K562 (cell line): ENCODE measurements at regions not wholly inside any gene's neighbourhood (a gene's known extent, or its start where the extent isn't known, plus 50 kb on each side); places are given as distances from the start of the nearest gene placed in this dataset.

ENCODE experiments used
- ATAC-seq: fragments of 200-7000 bp; cut with Tn5 transposase; 3 replicates; pipeline ENCODE4 v1.9.1; 2020; ENCODE audit warnings: moderate library complexity
- BruUV-seq: library from RNA; stranded (reverse); fragments of 400-500 nt; replicated peaks from 2 replicates; lab custom pipeline; 2021; lab: Mats Ljungman, UMichigan
- CTCF ChIA-PET: fragments of 300-600 bp; formaldehyde crosslinking; extraction: SDS; loops from one replicate; lab custom pipeline; 2021; ENCODE audit warnings: low intra/inter-chr PET ratio; lab: Yijun Ruan, JAX
- POLR2A ChIA-PET: fragments of 300-600, 350-650 bp; sonication (Branson Sonifier 250); formaldehyde crosslinking; extraction: SDS; loops from one replicate; lab custom pipeline; 2021; ENCODE audit warnings: antibody characterized with exemption, inconsistent platforms; lab: Yijun Ruan, JAX
- DNase-seq, 4 experiments: peaks; one replicate each; pipeline versions ENCODE4 v3.0.0 to v3.0.0-alpha.2; 2011 to 2018; ENCODE audit warnings: low spot score in 3 of 4, mixed read lengths in 3 of 4; ENCODE audit errors: extremely low read depth in 1 of 4
- FAIRE-seq: peaks from 2 replicates; lab custom pipeline; 2011; peaks lifted over from hg19 to GRCh38; lab: Jason Lieb, UNC
- H2AFZ ChIP-seq: 2 replicates; pipeline ENCODE4 v1.6.0; 2011; ENCODE audit warnings: low read depth, low read length, control low read depth, inconsistent platforms
- H3K27ac ChIP-seq: fragments of 200-600 bp; 3 replicates; pipeline ENCODE4 v1.8.0; 2011; ENCODE audit warnings: low read depth, mild to moderate bottlenecking, control low read depth, inconsistent platforms, low read length, moderate library complexity, mixed read lengths; ENCODE audit errors: extremely low read depth
- H3K27me3 ChIP-seq, 2 experiments: fragments of 300-600 bp in 1 of 2; 2 replicates in 1 of 2; 3 replicates in 1 of 2; pipeline versions ENCODE4 v1.6.0 to v1.8.0; 2011; ENCODE audit warnings: inconsistent platforms in 2 of 2, low read length in 2 of 2, mild to moderate bottlenecking in 1 of 2, mixed read lengths in 1 of 2, moderate library complexity in 1 of 2; ENCODE audit not compliant: control insufficient read depth in 2 of 2, insufficient read depth in 2 of 2
- H3K36me3 ChIP-seq: fragments of 300-600 bp; 3 replicates; pipeline ENCODE4 v1.8.0; 2011; ENCODE audit warnings: mild to moderate bottlenecking, low read length, inconsistent platforms; ENCODE audit not compliant: control insufficient read depth, insufficient read depth
- H3K4me1 ChIP-seq, 2 experiments: fragments of 200-600 bp in 1 of 2; replicated peaks in 1 of 2; 2 replicates in 1 of 2; 3 replicates in 1 of 2; pipeline versions ENCODE4 v1.5.1 to v1.8.0; 2011; ENCODE audit warnings: inconsistent platforms in 2 of 2, low read length in 2 of 2, mild to moderate bottlenecking in 1 of 2, mixed read lengths in 1 of 2, moderate library complexity in 1 of 2; ENCODE audit not compliant: control insufficient read depth in 2 of 2, insufficient read depth in 2 of 2
- H3K4me2 ChIP-seq: 2 replicates; pipeline ENCODE4 v1.6.1; 2011; ENCODE audit warnings: low read length, control low read depth, inconsistent platforms, mixed read lengths; ENCODE audit not compliant: insufficient read depth
- H3K4me3 ChIP-seq: fragments of 200-600 bp; sonication (generic), shearing (Covaris generic); 2 replicates; pipeline ENCODE4 v1.5.1; 2016; ENCODE audit warnings: control low read depth, inconsistent platforms
- H3K79me2 ChIP-seq: fragments of 200-600 bp; 3 replicates; pipeline ENCODE4 v1.8.0; 2011; ENCODE audit warnings: low read length, inconsistent platforms; ENCODE audit not compliant: control insufficient read depth, insufficient read depth
- H3K9ac ChIP-seq, 2 experiments: 2 replicates each; pipeline versions ENCODE4 v1.6.0 to v1.6.1; 2011; ENCODE audit warnings: low read depth in 2 of 2, low read length in 2 of 2, control low read depth in 1 of 2, inconsistent platforms in 1 of 2, mild to moderate bottlenecking in 1 of 2, mixed read lengths in 1 of 2; ENCODE audit not compliant: insufficient read depth in 1 of 2
- H3K9me1 ChIP-seq: one replicate; pipeline ENCODE4 v1.6.0; 2011; ENCODE audit warnings: inconsistent platforms, mild to moderate bottlenecking, low read length, moderate library complexity; ENCODE audit not compliant: control insufficient read depth, insufficient read depth
- H3K9me3 ChIP-seq: replicated peaks from 2 replicates; pipeline ENCODE4 v1.5.1; 2011; ENCODE audit warnings: low read depth, low read length, inconsistent platforms; ENCODE audit not compliant: control insufficient read depth, insufficient read depth
- H4K20me1 ChIP-seq: replicated peaks from 2 replicates; pipeline ENCODE4 v1.6.1; 2011; ENCODE audit warnings: low read length, inconsistent platforms, mixed read lengths; ENCODE audit not compliant: control insufficient read depth, insufficient read depth
- CEBPG ChIP-seq, 3 experiments: fragments of 200-800 bp in 1 of 3; sonication (Bioruptor generic) in 1 of 3; sonication (generic) in 1 of 3; formaldehyde crosslinking in 1 of 3; IDR thresholded peaks in 2 of 3; conservative IDR thresholded peaks in 1 of 3; 2 replicates each; pipeline versions ENCODE4 v1.6.1 to v1.8.0; 2016 to 2022; ENCODE audit warnings: missing compliant biosample characterization in 2 of 3, missing genetic modification characterization in 2 of 3, mild to moderate bottlenecking in 1 of 3, missing genetic modification reagents in 1 of 3
- CREM ChIP-seq: IDR thresholded peaks from 2 replicates; pipeline ENCODE4 v1.6.1; 2014; ENCODE audit warnings: antibody characterized with exemption, low read depth
- HCFC1 ChIP-seq: IDR thresholded peaks from 2 replicates; pipeline ENCODE4 v1.6.1; 2012; ENCODE audit warnings: low read depth, low read length, improper control_type of control experiment
- HDAC2 ChIP-seq: fragments of 450-650 bp; IDR thresholded peaks from 2 replicates; pipeline ENCODE4 v1.6.1; 2016; ENCODE audit warnings: mild to moderate bottlenecking
- KDM4B ChIP-seq, 2 experiments: fragments of 450-650 bp in 1 of 2; sonication (generic) in 1 of 2; IDR thresholded peaks; 2 replicates each; pipeline ENCODE4 v1.6.1; 2016 to 2017; ENCODE audit warnings: borderline replicate concordance in 2 of 2, antibody characterized with exemption in 1 of 2, low read depth in 1 of 2, mild to moderate bottlenecking in 1 of 2
- KDM5B ChIP-seq: fragments of 200-600 bp; sonication (generic); IDR thresholded peaks from 2 replicates; pipeline ENCODE4 v1.6.1; 2012; ENCODE audit warnings: low read depth, mild to moderate bottlenecking, moderate library complexity, low read length, control low read depth, inconsistent platforms; ENCODE audit not compliant: insufficient replicate concordance
- STAG1 ChIP-seq: sonication (generic); formaldehyde crosslinking; IDR thresholded peaks from 2 replicates; pipeline ENCODE4 v1.5.0; 2020; ENCODE audit warnings: missing genetic modification reagents, borderline replicate concordance
- TAL1 ChIP-seq: fragments of 450-650 bp; IDR thresholded peaks from 2 replicates; pipeline ENCODE4 v1.6.1; 2016; ENCODE audit warnings: mild to moderate bottlenecking
- TCF7L2 ChIP-seq: fragments of 150-350 bp; IDR thresholded peaks from 2 replicates; pipeline ENCODE4 v1.6.1; 2016; ENCODE audit warnings: low read depth, mild to moderate bottlenecking, low read length, moderate library complexity
- ZNF384 ChIP-seq: IDR thresholded peaks from 2 replicates; pipeline ENCODE4 v1.6.1; 2012; ENCODE audit warnings: low read depth, low read length, improper control_type of control experiment
- ZNF395 ChIP-seq: fragments of 200-800 bp; sonication (Bioruptor generic); IDR thresholded peaks from 2 replicates; pipeline ENCODE4 v1.6.1; 2017; ENCODE audit warnings: missing genetic modification characterization, missing compliant biosample characterization
- ZSCAN29 ChIP-seq: fragments of 450-650 bp; IDR thresholded peaks from 2 replicates; pipeline ENCODE4 v1.6.1; 2017
- WGBS: fragments of 100-300 bp; shearing (Covaris generic); methylation state at CpG from one replicate; pipeline ENCODE4 v1.1.6; 2016; ENCODE audit warnings: low coverage, mixed read lengths; ENCODE audit not compliant: insufficient coverage; ENCODE audit errors: missing lambda C conversion rate; 5-methylcytosine and 5-hydroxymethylcytosine counted together
- in situ Hi-C: fragments of 300-500 bp; cut with MboI; formaldehyde crosslinking; loops from 4 replicates; pipeline ENCODE4 v1.15.0; 2018; ENCODE audit warnings: inconsistent platforms, mixed read lengths
- intact Hi-C: fragments of 100-400 bp; cut with micrococcal nuclease; formaldehyde crosslinking; loops from 2 replicates; pipeline ENCODE4 v1.14.2; 2022

GRCh38 chr3:59341459-59341858 is 291.6 kb upstream of the CFAP20DC start:
- no peak for TF ChIP-seq STAG1 (CRISPR knock-in tag)
- TF ChIP-seq KDM4B (IDR thresholded peaks at IDR 0.05; ENCODE audit: borderline replicate concordance in 2 of 2, low read depth in 1 of 2): no peak
- TF ChIP-seq CEBPG (CRISPR knock-in tag; IDR thresholded peaks at IDR 0.05): no peak
- no peak for TF ChIP-seq CEBPG (tag; conservative IDR thresholded peaks at IDR 0.05 in 1 of 2, IDR thresholded peaks at IDR 0.05 in 1 of 2)
- Histone ChIP-seq H3K4me2 (no peak overlapping the region), H3K79me2 (no peaks in the 10 kb centered on the region), H3K36me3 (no peaks in the 10 kb centered on the region), H3K27ac (no peak overlapping the region), H3K4me3 (no peak overlapping the region), H3K9me3 (no peaks in the 10 kb centered on the region), H3K9ac (no peak overlapping the region), H4K20me1 (no peaks in the 10 kb centered on the region), H3K27me3 (no peaks in the 10 kb centered on the region; a peak in 1 of 5 replicates), H3K4me1 (no peaks in the 10 kb centered on the region), H2AFZ (no peak overlapping the region), H3K9me1 (no peaks in the 10 kb centered on the region)
- ChIA-PET CTCF (no interaction called here), POLR2A (no interaction called here)
- BruUV-seq: no TSS peak
- intact Hi-C loops (no loop called here), in situ Hi-C loops (no loop called here)
- WGBS: 0% methylated on average over 3 of the region's 4 CpGs
- DNase-seq (no peak), FAIRE-seq (no peak), ATAC-seq (no peak)

GRCh38 chr3:59339818-59340217 is 290.0 kb upstream of the CFAP20DC start:
- in situ Hi-C loops (no loop called here), intact Hi-C loops (no loop called here)
- H3K27me3 ChIP-seq: no peaks in the 10 kb centered on the region; a peak in 1 of 5 replicates
- 0% methylated on average over 3 of the region's 3 CpGs for WGBS
- H3K9ac ChIP-seq: no peak overlapping the region
- DNase-seq (no peak), FAIRE-seq (no peak), ATAC-seq (no peak)
- H3K4me3 ChIP-seq: no peak overlapping the region
- no peak overlapping the region for H3K4me2 ChIP-seq
- POLR2A ChIA-PET: no interaction called here
- no peaks in the 10 kb centered on the region for H3K4me1 ChIP-seq
- no peak overlapping the region for H2AFZ ChIP-seq
- no peaks in the 10 kb centered on the region for H3K9me1 ChIP-seq
- H3K9me3 ChIP-seq: no peaks in the 10 kb centered on the region
- BruUV-seq: no TSS peak
- H4K20me1 ChIP-seq: no peaks in the 10 kb centered on the region
- CTCF ChIA-PET: interaction anchor here (0.6 kb wide), 1 partner anchor 159 kb away, joined by 3 read pairs; no protein-coding TSS in a partner anchor
- no peaks in the 10 kb centered on the region for H3K79me2 ChIP-seq
- no peak overlapping the region for H3K27ac ChIP-seq
- H3K36me3 ChIP-seq: no peaks in the 10 kb centered on the region
- TF ChIP-seq ZSCAN29: no peak
- TF ChIP-seq KDM5B: no peak
- TF ChIP-seq ZNF384: no peak
- TF ChIP-seq CREM: no peak
- no peak for TF ChIP-seq TCF7L2
- TF ChIP-seq ZNF395 (CRISPR knock-in tag): no peak
- no peak for TF ChIP-seq TAL1
- no peak for TF ChIP-seq HCFC1
- no peak for TF ChIP-seq HDAC2
